Renal cortex interstitium (tissue), 11 donors: ENCODE measurements at regions not wholly inside any gene's neighbourhood (a gene's known extent, or its start where the extent isn't known, plus 50 kb on each side); places are given as distances from the start of the nearest gene placed in this dataset.

Source experiments
- DNase-seq, 11 donors: peaks; one replicate each; pipeline ENCODE4 v3.0.0-alpha.2; 2013; ENCODE audit warnings: low read depth in 9 of 11, low spot score in 4 of 11; ENCODE audit errors: extremely low read depth in 1 of 11

- DNase-seq: no peak
Observed at GRCh38 chr11:38282718-38283117, 1684.7 kb upstream of the RAG2 start.

GRCh38 chr11:38278457-38279141 lies 1680.6 kb upstream of the RAG2 start:
- no peak for DNase-seq

- no peak for DNase-seq
Observed at GRCh38 chr11:38274031-38274430, 1676.0 kb upstream of the RAG2 start.

- DNase-seq: no peak
Observed at GRCh38 chr11:38272376-38272775, 1674.3 kb upstream of the RAG2 start.

- no peak for DNase-seq
Observed at GRCh38 chr11:38266691-38267090, 1668.7 kb upstream of the RAG2 start.

GRCh38 chr11:38256436-38256835 lies 1658.4 kb upstream of the RAG2 start:
- DNase-seq: no peak

GRCh38 chr11:38254913-38255312 lies 1656.9 kb upstream of the RAG2 start:
- DNase-seq: no peak

GRCh38 chr11:38252620-38253019 lies 1654.6 kb upstream of the RAG2 start:
- no peak for DNase-seq

GRCh38 chr11:38246451-38246850 lies 1648.4 kb upstream of the RAG2 start:
- no peak for DNase-seq

- DNase-seq: no peak
Observed at GRCh38 chr11:38226684-38227083, 1628.6 kb upstream of the RAG2 start.

- DNase-seq: no peak
Observed at GRCh38 chr11:38221295-38221694, 1623.3 kb upstream of the RAG2 start.

- DNase-seq: no peak
Observed at GRCh38 chr11:38219636-38220035, 1621.6 kb upstream of the RAG2 start.

- no peak for DNase-seq
Observed at GRCh38 chr11:38208951-38209350, 1610.9 kb upstream of the RAG2 start.

- no peak for DNase-seq
Observed at GRCh38 chr11:38206663-38207062, 1608.6 kb upstream of the RAG2 start.

- no peak for DNase-seq
Observed at GRCh38 chr11:38191101-38191500, 1593.1 kb upstream of the RAG2 start.

- no peak for DNase-seq
Observed at GRCh38 chr11:38182126-38182866, 1584.3 kb upstream of the RAG2 start.

- no peak for DNase-seq
Observed at GRCh38 chr11:38176686-38177322, 1578.8 kb upstream of the RAG2 start.

- DNase-seq: no peak
Observed at GRCh38 chr11:38173676-38174075, 1575.6 kb upstream of the RAG2 start.

GRCh38 chr11:38169286-38169685 lies 1571.2 kb upstream of the RAG2 start:
- DNase-seq: no peak

- no peak for DNase-seq
Observed at GRCh38 chr11:38163526-38163925, 1565.5 kb upstream of the RAG2 start.
